ENCODE measurements at regions not wholly inside any gene's neighbourhood (a gene's known extent, or its start where the extent isn't known, plus 50 kb on each side); places are given as distances from the start of the nearest gene placed in this dataset.

- DNase-seq: no peak
- H3K27ac ChIP-seq: no peak overlapping the region
- no peaks in the 10 kb centered on the region for H3K9me3 ChIP-seq
- intact Hi-C loops (cut with DNase I; ENCODE audit: low total_unique reads) (no loop called here), in situ Hi-C loops (cut with MboI; ENCODE audit: low pct_ligation_motif_present in 1 of 4, low pct_unique_long_range_greater_than_20kb in 1 of 4, low sequenced_read_pairs in 3 of 4) (no loop called here)
- no peaks in the 10 kb centered on the region for H3K36me3 ChIP-seq
- H3K4me1 ChIP-seq: no peaks in the 10 kb centered on the region
- H3K4me3 ChIP-seq: no peak overlapping the region
- no peaks in the 10 kb centered on the region for H3K27me3 ChIP-seq
- WGBS, 2 donors (ENCODE audit: low coverage in 1 of 2): 85 to 90% methylated on average over 4 of the region's 4 CpGs
- TF ChIP-seq CTCF (IDR thresholded peaks at IDR 0.05) (no peak), POLR2AphosphoS5 (IDR thresholded peaks at IDR 0.05) (no peak), POLR2A (IDR thresholded peaks at IDR 0.05) (no peak), EP300 (IDR thresholded peaks at IDR 0.05; ENCODE audit: low read depth) (no peak)
Observed at GRCh38 chr12:29907461-29907860, 123.7 kb upstream of the TMTC1 start.

- Histone ChIP-seq H3K36me3 (no peaks in the 10 kb centered on the region), H3K4me1 (no peaks in the 10 kb centered on the region), H3K27ac (no peak overlapping the region), H3K4me3 (no peak overlapping the region), H3K27me3 (no peaks in the 10 kb centered on the region), H3K9me3 (no peaks in the 10 kb centered on the region)
- WGBS, 2 donors (ENCODE audit: low coverage in 1 of 2): 48 to 51% methylated on average over 2 of the region's 2 CpGs
- no peak for DNase-seq
- intact Hi-C loops (cut with DNase I; ENCODE audit: low total_unique reads) (no loop called here), in situ Hi-C loops (cut with MboI; ENCODE audit: low pct_ligation_motif_present in 1 of 4, low pct_unique_long_range_greater_than_20kb in 1 of 4, low sequenced_read_pairs in 3 of 4) (no loop called here)
- TF ChIP-seq POLR2AphosphoS5 (IDR thresholded peaks at IDR 0.05) (no peak), POLR2A (IDR thresholded peaks at IDR 0.05) (no peak), EP300 (IDR thresholded peaks at IDR 0.05; ENCODE audit: low read depth) (no peak), CTCF (IDR thresholded peaks at IDR 0.05) (no peak)
Observed at GRCh38 chr12:29902043-29902442, 118.3 kb upstream of the TMTC1 start.

GRCh38 chr12:29901585-29901984 is 117.8 kb upstream of the TMTC1 start:
- Histone ChIP-seq H3K4me3 (no peak overlapping the region), H3K4me1 (no peaks in the 10 kb centered on the region), H3K27me3 (no peaks in the 10 kb centered on the region), H3K36me3 (no peaks in the 10 kb centered on the region), H3K9me3 (no peaks in the 10 kb centered on the region), H3K27ac (no peak overlapping the region)
- in situ Hi-C loops (cut with MboI; ENCODE audit: low pct_ligation_motif_present in 1 of 4, low pct_unique_long_range_greater_than_20kb in 1 of 4, low sequenced_read_pairs in 3 of 4) (no loop called here), intact Hi-C loops (cut with DNase I; ENCODE audit: low total_unique reads) (no loop called here)
- no peak for TF ChIP-seq EP300 (IDR thresholded peaks at IDR 0.05; ENCODE audit: low read depth)
- TF ChIP-seq CTCF (IDR thresholded peaks at IDR 0.05): no peak
- TF ChIP-seq POLR2A (IDR thresholded peaks at IDR 0.05): no peak
- TF ChIP-seq POLR2AphosphoS5 (IDR thresholded peaks at IDR 0.05): no peak
- WGBS, 2 donors (ENCODE audit: low coverage in 1 of 2): 76 to 79% methylated on average over 4 of the region's 4 CpGs
- no peak for DNase-seq

DNA sequence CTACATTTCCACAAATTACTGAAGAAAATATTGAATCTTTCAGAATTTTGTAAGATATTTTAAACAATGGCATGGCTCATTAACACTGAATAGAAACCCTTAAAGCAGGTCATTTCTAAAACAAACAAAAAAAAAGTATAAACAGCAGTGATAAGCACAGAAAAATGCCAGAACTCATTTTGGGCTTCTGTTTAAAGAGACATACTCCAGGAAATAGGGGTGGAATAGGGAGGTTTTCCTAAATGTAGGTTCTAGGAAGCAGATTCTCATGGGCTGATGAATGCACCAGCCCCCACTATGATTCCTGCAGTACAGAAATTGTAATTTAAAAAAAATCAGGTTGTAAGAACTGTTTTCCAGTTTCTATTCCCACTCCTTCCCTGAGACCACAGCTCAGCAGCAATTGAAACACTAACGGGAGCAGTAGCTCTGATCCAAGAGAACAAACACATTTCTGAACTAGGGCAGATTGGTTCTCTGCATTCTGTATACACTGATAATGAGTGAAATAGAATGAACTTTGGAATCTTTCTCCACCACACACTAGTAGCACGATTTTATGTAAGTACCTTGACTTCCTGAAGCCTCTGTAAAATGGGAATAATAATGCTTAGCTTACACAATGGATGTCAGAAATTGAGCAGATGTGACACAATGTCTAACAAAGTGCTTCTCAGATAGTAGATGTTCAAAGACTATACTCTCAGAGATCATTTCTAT is 115.6 kb upstream of the TMTC1 start:
- H3K27ac ChIP-seq: no peak overlapping the region
- WGBS, 2 donors (ENCODE audit: low coverage in 1 of 2): 35 to 57% methylated on average over 1 to 2 of the region's 2 CpGs
- in situ Hi-C loops (cut with MboI; ENCODE audit: low pct_ligation_motif_present in 1 of 4, low pct_unique_long_range_greater_than_20kb in 1 of 4, low sequenced_read_pairs in 3 of 4): no loop called here

More for the DNA sequence above, 115.6 kb upstream of the TMTC1 start:
- Histone ChIP-seq H3K27me3 (no peaks in the 10 kb centered on the region), H3K36me3 (no peaks in the 10 kb centered on the region), H3K9me3 (no peaks in the 10 kb centered on the region), H3K4me3 (no peak overlapping the region), H3K4me1 (no peaks in the 10 kb centered on the region)
- no peak for TF ChIP-seq POLR2A (IDR thresholded peaks at IDR 0.05)
- TF ChIP-seq EP300 (IDR thresholded peaks at IDR 0.05; ENCODE audit: low read depth): no peak
- TF ChIP-seq POLR2AphosphoS5 (IDR thresholded peaks at IDR 0.05): no peak
- TF ChIP-seq CTCF (IDR thresholded peaks at IDR 0.05): no peak
- intact Hi-C loops (cut with DNase I; ENCODE audit: low total_unique reads): no loop called here
- DNase-seq: no peak
